SK-N-SH treated with all-trans-retinoic acid at 6 μM for 48 hours (cell line): ENCODE measurements at regions not wholly inside any gene's neighbourhood (a gene's known extent, or its start where the extent isn't known, plus 50 kb on each side); places are given as distances from the start of the nearest gene placed in this dataset.

Experiments used
- ATAC-seq: fragments of 200-7000 bp; cut with Tn5 transposase; 3 replicates; pipeline ENCODE4 v1.9.1; 2020; ENCODE audit warnings: mild to moderate bottlenecking, moderate library complexity
- ARNTL ChIP-seq: fragments of 450-650 bp; formaldehyde crosslinking; IDR thresholded peaks from 2 replicates; pipeline ENCODE4 v1.5.0; 2020; ENCODE audit warnings: low read depth, mild to moderate bottlenecking, moderate library complexity, borderline replicate concordance
- BACH2 ChIP-seq: fragments of 250-450 bp; sonication (Bioruptor Pico); IDR thresholded peaks from 2 replicates; pipeline ENCODE4 v1.9.0; 2021; ENCODE audit warnings: mild to moderate bottlenecking, borderline replicate concordance
- CREB5 ChIP-seq: fragments of 250-450 bp; sonication (Bioruptor Pico); IDR thresholded peaks from 2 replicates; pipeline ENCODE4 v1.5.1; 2020; ENCODE audit warnings: low read depth, mild to moderate bottlenecking, moderate library complexity
- CSDC2 ChIP-seq: fragments of 250-450 bp; sonication (Bioruptor Pico); IDR thresholded peaks from 2 replicates; pipeline ENCODE4 v1.5.0; 2020; ENCODE audit warnings: mild to moderate bottlenecking, moderate library complexity
- CSRNP3 ChIP-seq: fragments of 250-450 bp; sonication (Bioruptor Pico); IDR thresholded peaks from 2 replicates; pipeline ENCODE4 v1.5.1; 2021; ENCODE audit warnings: mild to moderate bottlenecking, moderate library complexity
- ESRRG ChIP-seq: fragments of 250-450 bp; sonication (Bioruptor Pico); IDR thresholded peaks from 2 replicates; pipeline ENCODE4 v1.6.1; 2021; ENCODE audit warnings: mild to moderate bottlenecking
- GLIS3 ChIP-seq: fragments of 250-450 bp; sonication (Bioruptor Pico); IDR thresholded peaks from 2 replicates; pipeline ENCODE4 v1.5.0; 2020; ENCODE audit warnings: mild to moderate bottlenecking, moderate library complexity
- ISL1 ChIP-seq: fragments of 250-450 bp; sonication (Bioruptor Pico); IDR thresholded peaks from 2 replicates; pipeline ENCODE4 v2.1.2; 2022; ENCODE audit warnings: mild to moderate bottlenecking, moderate library complexity
- OSR1 ChIP-seq: fragments of 250-450 bp; sonication (Bioruptor Pico); IDR thresholded peaks from 2 replicates; pipeline ENCODE4 v1.8.0; 2022; ENCODE audit warnings: moderate library complexity, mild to moderate bottlenecking, inconsistent platforms
- PATZ1 ChIP-seq: fragments of 250-450 bp; sonication (Bioruptor Pico); IDR thresholded peaks from 2 replicates; pipeline ENCODE4 v1.8.0; 2020; ENCODE audit warnings: mild to moderate bottlenecking, moderate library complexity, borderline replicate concordance
- POU6F1 ChIP-seq: fragments of 250-450 bp; sonication (Bioruptor Pico); IDR thresholded peaks from 2 replicates; pipeline ENCODE4 v1.8.0; 2021; ENCODE audit warnings: low read depth, mild to moderate bottlenecking, moderate library complexity, borderline replicate concordance
- PPARA ChIP-seq: fragments of 250-450 bp; sonication (Bioruptor Pico); IDR thresholded peaks from 2 replicates; pipeline ENCODE4 v1.5.0; 2020; ENCODE audit warnings: mild to moderate bottlenecking, borderline replicate concordance
- RARB ChIP-seq: fragments of 250-450 bp; sonication (Bioruptor Pico); IDR thresholded peaks from 2 replicates; pipeline ENCODE4 v1.8.0; 2021; ENCODE audit warnings: mild to moderate bottlenecking, moderate library complexity
- TOX ChIP-seq: fragments of 250-450 bp; sonication (Bioruptor Pico); IDR thresholded peaks from 2 replicates; pipeline ENCODE4 v1.8.0; 2021; ENCODE audit warnings: mild to moderate bottlenecking, moderate library complexity, borderline replicate concordance
- TSHZ2 ChIP-seq: fragments of 250-450 bp; sonication (Bioruptor Pico); IDR thresholded peaks from 2 replicates; pipeline ENCODE4 v1.5.0; 2020; ENCODE audit warnings: mild to moderate bottlenecking, moderate library complexity
- ZFP3 ChIP-seq: fragments of 250-450 bp; sonication (Bioruptor Pico); IDR thresholded peaks from 2 replicates; pipeline ENCODE4 v1.5.0; 2020; ENCODE audit warnings: mild to moderate bottlenecking, moderate library complexity
- ZNF565 ChIP-seq: fragments of 450-650 bp; formaldehyde crosslinking; conservative IDR thresholded peaks from 2 replicates; pipeline ENCODE4 v1.5.0; 2020; ENCODE audit warnings: low read depth, mild to moderate bottlenecking, moderate library complexity
- ZNF70 ChIP-seq: fragments of 450-650 bp; formaldehyde crosslinking; IDR thresholded peaks from 2 replicates; pipeline ENCODE4 v1.5.0; 2020; ENCODE audit warnings: mild to moderate bottlenecking, moderate library complexity
- ZNF8 ChIP-seq: fragments of 450-650 bp; formaldehyde crosslinking; IDR thresholded peaks from 2 replicates; pipeline ENCODE4 v1.5.0; 2020; ENCODE audit warnings: mild to moderate bottlenecking, moderate library complexity

GRCh38 chr12:97944576-97944975 is 482.0 kb downstream of the RMST start (continued):
- TF ChIP-seq POU6F1 (CRISPR knock-in tag) (no peak), BACH2 (CRISPR knock-in tag) (no peak)

- TF ChIP-seq ZNF8 (CRISPR knock-in tag), result no peak
- no peak for TF ChIP-seq BACH2 (CRISPR knock-in tag)
- TF ChIP-seq GLIS3 (CRISPR knock-in tag), result no peak
- TF ChIP-seq TSHZ2 (CRISPR knock-in tag), result no peak
- TF ChIP-seq, all 23 proteins: peak for 0
- no peak for ATAC-seq
These were observed 484.1 kb downstream of the RMST start for GRCh38 chr12:97946701-97947100.

GRCh38 chr12:97948591-97948990 is 486.0 kb downstream of the RMST start:
- no peak for ATAC-seq
- TF ChIP-seq GLIS3 (CRISPR knock-in tag) (no peak), ESRRG (no peak), ZNF70 (CRISPR knock-in tag) (no peak), PATZ1 (CRISPR knock-in tag) (no peak), ZNF565 (CRISPR knock-in tag) (no peak), ISL1 (CRISPR knock-in tag) (no peak), ARNTL (CRISPR knock-in tag) (no peak), CSDC2 (CRISPR knock-in tag) (no peak), CREB5 (no peak), TOX (CRISPR knock-in tag) (no peak), ZFP3 (CRISPR knock-in tag) (no peak), CSRNP3 (CRISPR knock-in tag) (no peak), PPARA (CRISPR knock-in tag) (no peak), BACH2 (CRISPR knock-in tag) (no peak), OSR1 (no peak), RARB (CRISPR knock-in tag) (no peak), ZNF8 (CRISPR knock-in tag) (no peak), POU6F1 (CRISPR knock-in tag) (no peak), TSHZ2 (CRISPR knock-in tag) (no peak)
